ENCODE measurements at regions not wholly inside any gene's neighbourhood (a gene's known extent, or its start where the extent isn't known, plus 50 kb on each side); places are given as distances from the start of the nearest gene placed in this dataset.

- TF ChIP-seq TAF1 (IDR thresholded peaks at IDR 0.05; ENCODE audit: borderline replicate concordance, low read depth, low read length), result no peak
- no peak for TF ChIP-seq POLR2AphosphoS5 (IDR thresholded peaks at IDR 0.05; ENCODE audit: low read depth, low read length)
Observed at GRCh38 chr7:119842337-119842736, 430.6 kb upstream of the KCND2 start.

Measured in GM12892 (cell line).